MCF 10A (cell line): ENCODE measurements at regions not wholly inside any gene's neighbourhood (a gene's known extent, or its start where the extent isn't known, plus 50 kb on each side); places are given as distances from the start of the nearest gene placed in this dataset.

Source experiments
- BruUV-seq: library from RNA; stranded (reverse); fragments of 400-500 nt; replicated peaks from 2 replicates; lab custom pipeline; 2021; lab: Mats Ljungman, UMichigan
- CTCF ChIA-PET: fragments of 300-600 bp; sonication (Branson Sonifier 250); formaldehyde crosslinking; extraction: SDS; loops from one replicate; lab custom pipeline; 2021; ENCODE audit warnings: antibody characterized with exemption, inconsistent platforms; lab: Yijun Ruan, JAX
- POLR2A ChIA-PET: fragments of 300-600, 350-650 bp; sonication (Branson Sonifier 250); formaldehyde crosslinking; extraction: SDS; loops from one replicate; lab custom pipeline; 2020; ENCODE audit warnings: antibody characterized with exemption, inconsistent platforms; lab: Yijun Ruan, JAX
- DNase-seq: peaks from one replicate; pipeline ENCODE4 v3.0.0-alpha.2; 2018; ENCODE audit not compliant: unreplicated experiment
- H3K27ac Mint-ChIP-seq: one replicate; pipeline ENCODE4 v1.8.0; 2022; ENCODE audit warnings: mild to moderate bottlenecking, low read depth, mixed read lengths; ENCODE audit not compliant: unreplicated experiment
- H3K27me3 Mint-ChIP-seq: one replicate; pipeline ENCODE4 v1.8.0; 2022; ENCODE audit warnings: mixed read lengths; ENCODE audit not compliant: insufficient read depth, unreplicated experiment
- H3K36me3 Mint-ChIP-seq: one replicate; pipeline ENCODE4 v1.8.0; 2022; ENCODE audit warnings: mild to moderate bottlenecking, moderate library complexity, mixed read lengths; ENCODE audit not compliant: insufficient read depth, unreplicated experiment
- H3K4me1 Mint-ChIP-seq: one replicate; pipeline ENCODE4 v1.8.0; 2022; ENCODE audit warnings: mixed read lengths; ENCODE audit not compliant: insufficient read depth, unreplicated experiment
- H3K4me3 Mint-ChIP-seq: one replicate; pipeline ENCODE4 v1.8.0; 2022; ENCODE audit warnings: mild to moderate bottlenecking, moderate library complexity, mixed read lengths; ENCODE audit not compliant: unreplicated experiment
- H3K9me3 Mint-ChIP-seq: one replicate; pipeline ENCODE4 v1.8.0; 2022; ENCODE audit warnings: mixed read lengths; ENCODE audit not compliant: unreplicated experiment
- intact Hi-C: fragments of 100-400 bp; cut with micrococcal nuclease; formaldehyde crosslinking; loops from 2 replicates; pipeline ENCODE4 v1.14.1; 2022
- TF ChIP-seq, protein P1 (sequence below): fragments of 200-600 bp; IDR thresholded peaks from one replicate; pipeline ENCODE4 v1.8.0; 2022; ENCODE audit warnings: antibody characterized with exemption, mild to moderate bottlenecking; ENCODE audit not compliant: unreplicated experiment

- no peak overlapping the region for H3K4me3 Mint-ChIP-seq
- CTCF ChIA-PET, result interaction anchor here (1.2 to 1.5 kb wide), 3 partner anchors 14 to 527 kb away, joined by 3 to 6 read pairs (median 5); no protein-coding TSS in a partner anchor
- intact Hi-C loops, result no loop called here
- DNase-seq, result no peak
- TF ChIP-seq, protein P1, sequence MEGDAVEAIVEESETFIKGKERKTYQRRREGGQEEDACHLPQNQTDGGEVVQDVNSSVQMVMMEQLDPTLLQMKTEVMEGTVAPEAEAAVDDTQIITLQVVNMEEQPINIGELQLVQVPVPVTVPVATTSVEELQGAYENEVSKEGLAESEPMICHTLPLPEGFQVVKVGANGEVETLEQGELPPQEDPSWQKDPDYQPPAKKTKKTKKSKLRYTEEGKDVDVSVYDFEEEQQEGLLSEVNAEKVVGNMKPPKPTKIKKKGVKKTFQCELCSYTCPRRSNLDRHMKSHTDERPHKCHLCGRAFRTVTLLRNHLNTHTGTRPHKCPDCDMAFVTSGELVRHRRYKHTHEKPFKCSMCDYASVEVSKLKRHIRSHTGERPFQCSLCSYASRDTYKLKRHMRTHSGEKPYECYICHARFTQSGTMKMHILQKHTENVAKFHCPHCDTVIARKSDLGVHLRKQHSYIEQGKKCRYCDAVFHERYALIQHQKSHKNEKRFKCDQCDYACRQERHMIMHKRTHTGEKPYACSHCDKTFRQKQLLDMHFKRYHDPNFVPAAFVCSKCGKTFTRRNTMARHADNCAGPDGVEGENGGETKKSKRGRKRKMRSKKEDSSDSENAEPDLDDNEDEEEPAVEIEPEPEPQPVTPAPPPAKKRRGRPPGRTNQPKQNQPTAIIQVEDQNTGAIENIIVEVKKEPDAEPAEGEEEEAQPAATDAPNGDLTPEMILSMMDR, result no peak
- H3K4me1 Mint-ChIP-seq, result peaks cover 9% of the 10 kb centered on the region
- H3K27ac Mint-ChIP-seq, result no peak overlapping the region
- H3K36me3 Mint-ChIP-seq, result no peaks in the 10 kb centered on the region
- POLR2A ChIA-PET, result interaction anchor here (1.1 kb wide), 1 partner anchor 14 kb away, joined by 3 read pairs; no protein-coding TSS in a partner anchor
- H3K9me3 Mint-ChIP-seq, result no peaks in the 10 kb centered on the region
- H3K27me3 Mint-ChIP-seq, result peaks cover 58% of the 10 kb centered on the region
- BruUV-seq, result no TSS peak
Observed at GRCh38 chrX:13473442-13474163, 95.8 kb upstream of the EGFL6 start.

DNA sequence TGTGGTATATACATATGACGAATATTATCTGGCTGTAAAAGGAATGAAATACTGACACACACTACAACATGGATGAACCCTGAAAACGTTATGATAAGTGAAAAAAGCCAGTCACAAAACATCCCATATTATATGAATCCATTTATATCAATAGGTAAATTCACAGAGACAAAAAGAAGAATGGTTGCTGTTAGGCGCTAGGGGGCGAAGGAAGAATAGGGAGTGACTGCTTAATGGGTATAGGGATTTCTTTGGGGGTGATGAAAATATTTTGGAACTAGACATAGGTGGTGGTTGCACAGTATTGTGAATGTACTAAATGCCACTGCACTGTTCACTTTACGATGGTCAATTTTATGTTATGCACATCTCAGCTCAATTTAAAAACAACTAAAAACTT lies 96.4 kb upstream of the EGFL6 start:
- intact Hi-C loops, result no loop called here
- peaks cover 9% of the 10 kb centered on the region for H3K4me1 Mint-ChIP-seq
- peaks cover 53% of the 10 kb centered on the region for H3K27me3 Mint-ChIP-seq
- H3K36me3 Mint-ChIP-seq, result no peaks in the 10 kb centered on the region
- no peak overlapping the region for H3K4me3 Mint-ChIP-seq
- no TSS peak for BruUV-seq
- POLR2A ChIA-PET, result no interaction called here
- no peak overlapping the region for H3K27ac Mint-ChIP-seq
- H3K9me3 Mint-ChIP-seq, result no peaks in the 10 kb centered on the region
- TF ChIP-seq, protein P1, result peak; percentile 11
- CTCF ChIA-PET, result interaction anchor here (1.2 to 1.5 kb wide), 2 partner anchors 34 to 526 kb away, joined by 3 to 5 read pairs; no protein-coding TSS in a partner anchor
- no peak for DNase-seq

DNA sequence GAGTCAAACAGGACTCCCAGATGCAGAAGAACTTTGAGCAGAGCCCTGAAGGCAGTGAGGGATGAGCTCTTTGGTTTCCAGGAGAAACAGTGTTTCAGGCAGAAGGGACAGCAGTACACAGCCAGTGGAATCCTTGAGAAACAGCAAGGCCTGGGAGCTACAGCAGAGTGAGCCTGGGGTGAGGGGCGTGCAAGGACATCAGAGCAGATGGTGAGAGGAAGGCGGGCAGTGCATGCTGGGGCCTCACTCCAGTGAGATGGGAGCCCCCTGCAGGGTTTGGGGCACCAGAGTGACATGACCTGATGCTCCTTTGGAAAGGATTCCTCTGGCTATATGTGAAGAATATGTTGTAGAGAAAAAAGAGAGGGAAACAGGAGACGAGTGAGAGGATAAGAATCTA lies 98.1 kb upstream of the EGFL6 start:
- no peak overlapping the region for H3K4me3 Mint-ChIP-seq
- no peak for DNase-seq
- POLR2A ChIA-PET, result interaction anchor here (1.1 kb wide), 1 partner anchor 12 kb away, joined by 3 read pairs; no protein-coding TSS in a partner anchor
- H3K27ac Mint-ChIP-seq, result no peak overlapping the region
- H3K9me3 Mint-ChIP-seq, result no peaks in the 10 kb centered on the region
- intact Hi-C loops, result no loop called here
- no TSS peak for BruUV-seq
- H3K4me1 Mint-ChIP-seq, result peaks cover 9% of the 10 kb centered on the region
- CTCF ChIA-PET, result interaction anchor here (1.2 to 1.3 kb wide), 2 partner anchors 17 to 525 kb away, joined by 3 to 4 read pairs; no protein-coding TSS in a partner anchor
- peaks cover 54% of the 10 kb centered on the region for H3K27me3 Mint-ChIP-seq
- H3K36me3 Mint-ChIP-seq, result no peaks in the 10 kb centered on the region
- TF ChIP-seq, protein P1, result no peak

DNA sequence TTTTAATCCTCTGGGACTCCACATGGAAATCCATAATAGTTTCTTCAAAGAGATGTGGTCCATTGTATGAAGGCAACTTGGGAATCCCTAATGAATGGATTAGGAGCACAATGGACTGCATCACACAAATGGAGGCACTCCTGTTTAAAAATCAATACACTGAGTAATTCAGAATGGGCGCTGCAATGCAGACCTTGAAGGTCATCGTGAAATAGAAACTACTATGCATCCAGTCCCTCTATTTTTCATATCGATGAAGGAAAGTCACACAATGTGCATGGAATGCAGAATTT lies 98.8 kb upstream of the EGFL6 start:
- H3K36me3 Mint-ChIP-seq, result no peaks in the 10 kb centered on the region
- CTCF ChIA-PET, result interaction anchor here (0.6 to 1.2 kb wide), 2 partner anchors 18 to 450 kb away, joined by 3 to 4 read pairs; no protein-coding TSS in a partner anchor
- BruUV-seq, result no TSS peak
- intact Hi-C loops, result no loop called here
- no peaks in the 10 kb centered on the region for H3K9me3 Mint-ChIP-seq
- TF ChIP-seq, protein P1, result no peak
- peak overlapping the region; percentile 28 for H3K27ac Mint-ChIP-seq
- no peak overlapping the region for H3K4me3 Mint-ChIP-seq
- POLR2A ChIA-PET, result no interaction called here
- no peak for DNase-seq
- peaks cover 54% of the 10 kb centered on the region for H3K27me3 Mint-ChIP-seq
- H3K4me1 Mint-ChIP-seq, result peaks cover 9% of the 10 kb centered on the region
